CD4-positive, alpha-beta T cell (primary cell): ENCODE measurements at regions not wholly inside any gene's neighbourhood (a gene's known extent, or its start where the extent isn't known, plus 50 kb on each side); places are given as distances from the start of the nearest gene placed in this dataset.

Source experiments
- ATAC-seq: fragments of 200-7000 bp; cut with Tn5 transposase; one replicate; pipeline ENCODE4 v1.10.0; 2022; ENCODE audit warnings: mild to moderate bottlenecking; ENCODE audit not compliant: poor library complexity
- CTCF ChIA-PET: fragments of 350-600 bp; sonication (Branson Sonifier 250); formaldehyde crosslinking; loops from one replicate; lab custom pipeline; 2021; ENCODE audit warnings: antibody characterized with exemption, inconsistent platforms; lab: Charles Lee
- POLR2A ChIA-PET: fragments of 350-600 bp; sonication (Branson Sonifier 250); formaldehyde crosslinking; loops from one replicate; lab custom pipeline; 2021; ENCODE audit warnings: antibody characterized with exemption, inconsistent platforms; lab: Charles Lee
- DNase-seq, 14 experiments: peaks; one replicate each; pipeline ENCODE4 v3.0.0-alpha.2; 2013 to 2020; ENCODE audit warnings: mixed read lengths in 2 of 14
- H3K27ac ChIP-seq, 2 donors: one replicate each; pipeline versions ENCODE4 v1.5.1 to v1.7.0; 2013; ENCODE audit warnings: low read length in 2 of 2, low read depth in 1 of 2, mild to moderate bottlenecking in 1 of 2
- H3K27me3 ChIP-seq, 2 experiments: 1 replicate in 1 of 2; 2 replicates in 1 of 2; pipeline versions ENCODE4 v1.6.1 to v1.7.0; 2013; ENCODE audit warnings: low read length in 2 of 2, control low read depth in 1 of 2, mild to moderate bottlenecking in 1 of 2, moderate library complexity in 1 of 2; ENCODE audit not compliant: insufficient read depth in 2 of 2, control insufficient read depth in 1 of 2
- H3K36me3 ChIP-seq: one replicate; pipeline ENCODE4 v1.6.1; 2013; ENCODE audit warnings: low read length, control low read depth; ENCODE audit not compliant: insufficient read depth
- H3K4me1 ChIP-seq: one replicate; pipeline ENCODE4 v1.6.1; 2013; ENCODE audit warnings: low read length, control low read depth; ENCODE audit not compliant: insufficient read depth
- H3K4me3 ChIP-seq: one replicate; pipeline ENCODE4 v1.5.1; 2013; ENCODE audit warnings: mild to moderate bottlenecking, low read length, moderate library complexity
- H3K9me3 ChIP-seq, 2 experiments: 1 replicate in 1 of 2; 2 replicates in 1 of 2; pipeline versions ENCODE4 v1.6.1 to v1.7.0; 2013; ENCODE audit warnings: low read length in 2 of 2, mild to moderate bottlenecking in 2 of 2, control low read depth in 1 of 2, moderate library complexity in 1 of 2; ENCODE audit not compliant: control insufficient read depth in 1 of 2, insufficient read depth in 1 of 2
- H3K27ac Mint-ChIP-seq: one replicate; pipeline ENCODE4 v1.8.0; 2020; ENCODE audit warnings: mixed read lengths
- H3K27me3 Mint-ChIP-seq: one replicate; pipeline ENCODE4 v1.8.0; 2021; ENCODE audit warnings: mixed read lengths
- H3K36me3 Mint-ChIP-seq: one replicate; pipeline ENCODE4 v1.8.0; 2021; ENCODE audit warnings: low read depth, mixed read lengths
- H3K4me1 Mint-ChIP-seq: one replicate; pipeline ENCODE4 v1.8.0; 2021; ENCODE audit warnings: low read depth, mixed read lengths
- H3K4me3 Mint-ChIP-seq: one replicate; pipeline ENCODE4 v1.8.0; 2020; ENCODE audit warnings: mild to moderate bottlenecking, mixed read lengths
- H3K9me3 Mint-ChIP-seq: one replicate; pipeline ENCODE4 v1.8.0; 2020; ENCODE audit warnings: mixed read lengths
- intact Hi-C, 2 experiments: fragments of 100-400 bp; cut with DNase I in 1 of 2; cut with micrococcal nuclease in 1 of 2; formaldehyde crosslinking; loops; one replicate each; pipeline versions ENCODE4 v1.15.1 to v1.9.0; 2023 to 2025; cut with DNase I, micrococcal nuclease
- TF ChIP-seq, protein P1 (sequence below): fragments of 200-600 bp; IDR thresholded peaks from one replicate; pipeline ENCODE4 v1.8.0; 2022; ENCODE audit warnings: antibody characterized with exemption, mild to moderate bottlenecking

DNA sequence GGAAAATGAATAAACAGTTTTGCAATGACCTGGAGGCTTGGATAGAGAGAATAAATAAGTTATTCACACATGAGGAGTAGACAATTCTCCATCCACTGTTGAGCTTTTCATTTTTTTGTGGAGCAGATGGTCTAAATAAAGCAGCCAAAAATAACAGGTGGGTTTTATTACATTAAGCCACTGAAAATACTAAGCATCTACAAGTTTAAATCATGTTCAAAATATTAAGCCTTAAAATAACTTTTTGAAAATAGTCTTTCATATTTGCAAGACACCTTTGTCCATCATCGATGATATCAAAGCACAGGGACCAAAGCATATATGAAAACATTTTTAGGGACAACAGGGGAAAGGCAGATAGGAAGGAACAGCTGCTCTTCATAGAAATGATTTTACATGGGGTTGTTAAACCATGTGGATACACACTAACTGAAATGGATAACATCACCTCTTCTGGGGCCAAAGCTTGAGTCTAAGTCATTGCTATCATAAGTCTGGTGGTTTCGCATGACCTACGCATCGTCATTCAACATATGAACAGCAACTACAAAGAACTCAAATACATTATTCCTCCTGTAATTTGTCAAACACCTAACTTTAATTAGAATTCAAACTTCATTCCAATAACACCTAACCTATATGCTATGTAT, 197.6 kb upstream of the CHST9 start:
- ChIA-PET CTCF (no interaction called here), POLR2A (no interaction called here)
- no peaks in the 10 kb centered on the region for H3K36me3 Mint-ChIP-seq
- no peaks in the 10 kb centered on the region for H3K27me3 Mint-ChIP-seq
- Histone ChIP-seq H3K4me1 (no peaks in the 10 kb centered on the region), H3K36me3 (no peaks in the 10 kb centered on the region), H3K27ac (no peak overlapping the region), H3K9me3 (no peaks in the 10 kb centered on the region), H3K27me3 (no peaks in the 10 kb centered on the region), H3K4me3 (no peak overlapping the region)
- TF ChIP-seq, protein P1, sequence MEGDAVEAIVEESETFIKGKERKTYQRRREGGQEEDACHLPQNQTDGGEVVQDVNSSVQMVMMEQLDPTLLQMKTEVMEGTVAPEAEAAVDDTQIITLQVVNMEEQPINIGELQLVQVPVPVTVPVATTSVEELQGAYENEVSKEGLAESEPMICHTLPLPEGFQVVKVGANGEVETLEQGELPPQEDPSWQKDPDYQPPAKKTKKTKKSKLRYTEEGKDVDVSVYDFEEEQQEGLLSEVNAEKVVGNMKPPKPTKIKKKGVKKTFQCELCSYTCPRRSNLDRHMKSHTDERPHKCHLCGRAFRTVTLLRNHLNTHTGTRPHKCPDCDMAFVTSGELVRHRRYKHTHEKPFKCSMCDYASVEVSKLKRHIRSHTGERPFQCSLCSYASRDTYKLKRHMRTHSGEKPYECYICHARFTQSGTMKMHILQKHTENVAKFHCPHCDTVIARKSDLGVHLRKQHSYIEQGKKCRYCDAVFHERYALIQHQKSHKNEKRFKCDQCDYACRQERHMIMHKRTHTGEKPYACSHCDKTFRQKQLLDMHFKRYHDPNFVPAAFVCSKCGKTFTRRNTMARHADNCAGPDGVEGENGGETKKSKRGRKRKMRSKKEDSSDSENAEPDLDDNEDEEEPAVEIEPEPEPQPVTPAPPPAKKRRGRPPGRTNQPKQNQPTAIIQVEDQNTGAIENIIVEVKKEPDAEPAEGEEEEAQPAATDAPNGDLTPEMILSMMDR: no peak
- H3K9me3 Mint-ChIP-seq: peaks cover 15% of the 10 kb centered on the region
- H3K27ac Mint-ChIP-seq: no peak overlapping the region
- no peaks in the 10 kb centered on the region for H3K4me1 Mint-ChIP-seq
- intact Hi-C loops: loop anchor here in 1 of 2 experiments (10.0 kb wide), 1 partner anchor 82 kb away; no protein-coding TSS in a partner anchor
- no peak overlapping the region for H3K4me3 Mint-ChIP-seq
- no peak for DNase-seq
- no peak for ATAC-seq

DNA sequence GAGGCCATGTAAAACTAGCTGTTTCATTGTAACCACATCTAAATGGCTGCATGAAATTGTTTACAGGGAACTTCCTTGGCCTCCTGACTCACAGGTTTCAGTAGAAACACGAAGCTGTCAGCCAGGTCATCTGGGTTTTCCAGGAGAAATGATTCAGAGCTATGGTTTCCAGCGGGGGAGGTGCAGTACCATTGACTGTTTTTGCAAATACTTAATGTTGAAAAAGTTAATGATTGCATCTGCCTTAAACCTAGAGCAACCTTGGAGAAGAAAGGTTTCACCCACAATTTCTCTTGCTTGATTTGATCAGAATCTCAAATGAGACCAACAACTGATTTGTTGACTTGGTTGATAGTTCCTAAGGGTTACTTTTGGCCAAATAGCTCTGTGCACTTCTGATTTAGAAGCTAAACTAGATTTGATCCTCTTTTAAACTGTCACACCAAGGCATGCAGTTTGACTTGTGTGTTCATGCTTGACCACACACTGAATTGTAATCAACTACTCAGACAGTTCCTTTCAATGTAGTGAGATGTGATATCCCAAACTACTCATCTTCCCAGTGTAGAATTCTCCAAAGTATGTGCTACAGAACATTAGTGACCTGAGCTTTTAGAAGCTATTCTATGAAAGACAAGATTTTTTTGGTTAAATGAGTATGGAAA, 193.5 kb upstream of the CHST9 start:
- CTCF ChIA-PET: no interaction called here
- Histone ChIP-seq H3K9me3 (peaks cover 0 to 3% of the 10 kb centered on the region in 2 experiments), H3K4me1 (no peaks in the 10 kb centered on the region), H3K36me3 (no peaks in the 10 kb centered on the region), H3K27me3 (no peaks in the 10 kb centered on the region), H3K27ac (no peak overlapping the region), H3K4me3 (no peak overlapping the region)
- ATAC-seq (no peak), DNase-seq (no peak)
- intact Hi-C loops: no loop called here
- Mint-ChIP-seq H3K4me1 (no peaks in the 10 kb centered on the region), H3K9me3 (peaks cover 13% of the 10 kb centered on the region), H3K27me3 (no peaks in the 10 kb centered on the region), H3K4me3 (no peak overlapping the region), H3K27ac (no peak overlapping the region), H3K36me3 (no peaks in the 10 kb centered on the region)
- TF ChIP-seq, protein P1: no peak
- POLR2A ChIA-PET: no interaction called here

DNA sequence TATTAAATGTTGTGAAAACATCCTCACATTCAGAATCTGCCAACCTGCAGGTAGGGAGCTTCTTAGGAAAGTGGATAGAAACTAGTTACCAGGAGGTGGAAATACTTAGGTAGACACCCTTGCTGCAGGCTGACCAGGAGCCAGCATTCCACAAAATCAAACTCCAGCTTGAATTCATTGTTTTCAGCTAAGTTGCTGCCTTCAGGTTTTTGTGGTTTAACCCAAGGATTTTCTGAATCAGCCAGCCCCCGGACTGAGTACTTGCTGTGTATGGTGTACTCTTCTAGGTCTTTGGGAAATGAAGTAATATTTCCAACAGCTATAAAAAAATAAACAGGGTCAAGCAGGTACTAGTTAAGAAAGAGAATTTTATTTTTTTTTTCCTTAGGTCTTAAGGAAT, 192.1 kb upstream of the CHST9 start:
- ChIA-PET POLR2A (no interaction called here), CTCF (no interaction called here)
- intact Hi-C loops: no loop called here
- Mint-ChIP-seq H3K4me1 (no peaks in the 10 kb centered on the region), H3K4me3 (no peak overlapping the region), H3K27ac (no peak overlapping the region), H3K27me3 (no peaks in the 10 kb centered on the region), H3K9me3 (peaks cover 6% of the 10 kb centered on the region), H3K36me3 (no peaks in the 10 kb centered on the region)
- Histone ChIP-seq H3K4me1 (no peaks in the 10 kb centered on the region), H3K27ac (no peak overlapping the region), H3K9me3 (peaks cover 0 to 3% of the 10 kb centered on the region in 2 experiments), H3K27me3 (no peaks in the 10 kb centered on the region), H3K36me3 (no peaks in the 10 kb centered on the region), H3K4me3 (no peak overlapping the region)
- ATAC-seq (no peak), DNase-seq (no peak)
- TF ChIP-seq, protein P1: no peak
